ENCODE measurements at regions not wholly inside any gene's neighbourhood (a gene's known extent, or its start where the extent isn't known, plus 50 kb on each side); places are given as distances from the start of the nearest gene placed in this dataset.

DNA sequence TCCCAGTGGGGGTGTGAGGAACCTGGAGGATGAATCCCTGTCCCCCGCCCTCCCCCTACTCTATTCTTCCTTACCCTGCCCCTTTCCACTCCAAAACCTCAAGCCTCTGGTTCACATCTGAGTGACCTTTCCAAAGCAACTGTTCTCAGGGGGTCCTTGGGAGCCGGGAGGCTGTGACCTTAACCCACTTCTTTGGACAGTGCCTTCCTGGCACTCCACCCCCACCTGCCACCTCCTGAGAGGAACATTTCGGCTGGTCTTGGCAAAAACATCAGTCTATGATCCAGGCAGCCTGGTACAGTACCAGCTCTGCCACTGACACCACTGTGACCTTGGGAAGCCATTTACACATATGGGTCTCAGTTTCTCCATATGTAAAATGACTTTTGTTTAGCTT, 121.7 kb downstream of the MRPL14 start:
- intact Hi-C loops (cut with micrococcal nuclease): no loop called here
- no peak overlapping the region for H3K27ac ChIP-seq (ENCODE audit: insufficient read depth, low read depth, low read length)
- POLR2A ChIA-PET: no interaction called here

More for the DNA sequence above, 121.7 kb downstream of the MRPL14 start:
- Histone ChIP-seq H3K4me1 (ENCODE audit: control insufficient read depth, extremely low read depth, insufficient read depth, low read length) (peaks cover 2% of the 10 kb centered on the region), H3K9ac (replicated peaks; ENCODE audit: extremely low read depth, insufficient read depth, low read length) (no peak overlapping the region), H3K9me1 (replicated peaks; ENCODE audit: control insufficient read depth, extremely low read depth, insufficient read depth, low read length) (no peaks in the 10 kb centered on the region), H4K20me1 (replicated peaks; ENCODE audit: control insufficient read depth, extremely low read depth, insufficient read depth, low read length) (no peaks in the 10 kb centered on the region), H3K36me3 (ENCODE audit: control insufficient read depth in 2 of 2, extremely low read depth in 1 of 2, insufficient read depth in 2 of 2, low read length in 2 of 2) (no peaks in the 10 kb centered on the region), H3K4me3 (replicated peaks in 1 of 3; ENCODE audit: insufficient read depth in 1 of 3, low read depth in 1 of 3, low read length in 3 of 3) (no peak overlapping the region), H3K9me3 (replicated peaks; ENCODE audit: control insufficient read depth, insufficient read depth, low read length) (no peaks in the 10 kb centered on the region), H2AFZ (ENCODE audit: low read depth, low read length) (no peak overlapping the region), H3K4me2 (ENCODE audit: insufficient read depth, low read length) (no peak overlapping the region), H3K79me2 (ENCODE audit: control insufficient read depth, insufficient read depth, low read length) (no peaks in the 10 kb centered on the region), H3K27me3 (ENCODE audit: control insufficient read depth in 2 of 2, insufficient read depth in 2 of 2, low read length in 2 of 2) (peaks cover 26 to 27% of the 10 kb centered on the region in 2 experiments)
- DNase-seq (ENCODE audit: low read depth, low spot score): no peak
- CTCF ChIA-PET: interaction anchor here (1.0 to 1.5 kb wide), 3 partner anchors 68 to 232 kb away, joined by 3 to 7 read pairs (median 3); no protein-coding TSS in a partner anchor
- dilution Hi-C loops (cut with MboI; ENCODE audit: extremely low pct_ligation_motif_present, low sequenced_read_pairs): no loop called here
- no peak for FAIRE-seq
- no peak for TF ChIP-seq GATA2 (IDR thresholded peaks at IDR 0.05; ENCODE audit: insufficient read depth, insufficient read length, low read depth, low read length)
- TF ChIP-seq POLR2AphosphoS5 (IDR thresholded peaks at IDR 0.05; ENCODE audit: insufficient read depth, low read depth, low read length): no peak
- TF ChIP-seq FOS (IDR thresholded peaks at IDR 0.05; ENCODE audit: borderline replicate concordance, insufficient read depth, low read length): no peak
- no peak for TF ChIP-seq POLR2A (IDR thresholded peaks at IDR 0.05; ENCODE audit: low read depth, low read length)
- TF ChIP-seq JUN (IDR thresholded peaks at IDR 0.05; ENCODE audit: borderline replicate concordance, insufficient read depth, insufficient read length, low read depth): no peak
- no peak for TF ChIP-seq MYC (IDR thresholded peaks at IDR 0.05; ENCODE audit: low read depth, low read length)
- TF ChIP-seq, protein P1, sequence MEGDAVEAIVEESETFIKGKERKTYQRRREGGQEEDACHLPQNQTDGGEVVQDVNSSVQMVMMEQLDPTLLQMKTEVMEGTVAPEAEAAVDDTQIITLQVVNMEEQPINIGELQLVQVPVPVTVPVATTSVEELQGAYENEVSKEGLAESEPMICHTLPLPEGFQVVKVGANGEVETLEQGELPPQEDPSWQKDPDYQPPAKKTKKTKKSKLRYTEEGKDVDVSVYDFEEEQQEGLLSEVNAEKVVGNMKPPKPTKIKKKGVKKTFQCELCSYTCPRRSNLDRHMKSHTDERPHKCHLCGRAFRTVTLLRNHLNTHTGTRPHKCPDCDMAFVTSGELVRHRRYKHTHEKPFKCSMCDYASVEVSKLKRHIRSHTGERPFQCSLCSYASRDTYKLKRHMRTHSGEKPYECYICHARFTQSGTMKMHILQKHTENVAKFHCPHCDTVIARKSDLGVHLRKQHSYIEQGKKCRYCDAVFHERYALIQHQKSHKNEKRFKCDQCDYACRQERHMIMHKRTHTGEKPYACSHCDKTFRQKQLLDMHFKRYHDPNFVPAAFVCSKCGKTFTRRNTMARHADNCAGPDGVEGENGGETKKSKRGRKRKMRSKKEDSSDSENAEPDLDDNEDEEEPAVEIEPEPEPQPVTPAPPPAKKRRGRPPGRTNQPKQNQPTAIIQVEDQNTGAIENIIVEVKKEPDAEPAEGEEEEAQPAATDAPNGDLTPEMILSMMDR (IDR thresholded peaks at IDR 0.05; ENCODE audit: extremely low read depth in 1 of 2, insufficient read depth in 1 of 2, low read depth in 1 of 2, low read length in 2 of 2): no peak
- BruUV-seq (replicated peaks): no TSS peak

Measured in endothelial cell of umbilical vein (primary cell).